HCT116 (cell line): ENCODE measurements at regions not wholly inside any gene's neighbourhood (a gene's known extent, or its start where the extent isn't known, plus 50 kb on each side); places are given as distances from the start of the nearest gene placed in this dataset.

Source experiments
- ATAC-seq: fragments of 200-7000 bp; cut with Tn5 transposase; 2 replicates; pipeline ENCODE4 v1.9.1; 2020; ENCODE audit warnings: mild to moderate bottlenecking, moderate library complexity
- BruUV-seq: library from RNA; stranded (reverse); fragments of 400-500 nt; replicated peaks from 2 replicates; lab custom pipeline; 2021; lab: Mats Ljungman, UMichigan
- CTCF ChIA-PET: fragments of 300-600 bp; sonication (Branson Sonifier 250); formaldehyde crosslinking; loops from one replicate; lab custom pipeline; 2021; ENCODE audit warnings: antibody characterized with exemption; lab: Charles Lee
- POLR2A ChIA-PET: fragments of 300-600, 350-600 bp; sonication (Branson Sonifier 250); formaldehyde crosslinking; loops from one replicate; lab custom pipeline; 2021; ENCODE audit warnings: antibody characterized with exemption; lab: Charles Lee
- RAD21 ChIA-PET, 2 experiments: fragments of 300-600 bp; sonication (Branson Sonifier 250); formaldehyde crosslinking; loops; one replicate each; lab custom pipeline; 2023; ENCODE audit warnings: low total read pairs in 2 of 2; ENCODE audit not compliant: uncharacterized antibody in 2 of 2, unreplicated experiment in 2 of 2, low non-redundant PET in 1 of 2; lab: Charles Lee
- DNase-seq: peaks from one replicate; pipeline ENCODE4 v3.0.0-alpha.2; 2010; ENCODE audit warnings: low read depth, low spot score
- H2AFZ ChIP-seq: fragments of 200-600 bp; shearing (Covaris generic), sonication (generic); 2 replicates; pipeline ENCODE4 v1.6.1; 2017; ENCODE audit warnings: low read depth, mixed run types, mixed read lengths, antibody characterized with exemption, low read length; ENCODE audit not compliant: poor library complexity, severe bottlenecking
- H3K27ac ChIP-seq: 2 replicates; pipeline ENCODE4 v1.5.1; 2012; ENCODE audit warnings: low read depth, low read length
- H3K27me3 ChIP-seq: fragments of 200-600 bp; sonication (generic); 2 replicates; pipeline ENCODE4 v1.6.1; 2016; ENCODE audit warnings: mixed run types, low read length, mixed read lengths; ENCODE audit not compliant: insufficient read depth
- H3K36me3 ChIP-seq, 2 experiments: fragments of 200-500 bp in 1 of 2; fragments of 200-600 bp in 1 of 2; sonication (Bioruptor generic) in 1 of 2; sonication (generic) in 1 of 2; 2 replicates each; pipeline versions ENCODE4 v1.5.1 to v1.6.1; 2014 to 2016; ENCODE audit warnings: low read length in 2 of 2, inconsistent platforms in 1 of 2, mixed read lengths in 1 of 2, mixed run types in 1 of 2; ENCODE audit not compliant: insufficient read depth in 2 of 2, control insufficient read depth in 1 of 2
- H3K4me1 ChIP-seq, 2 experiments: fragments of 200-600 bp in 1 of 2; sonication (generic) in 1 of 2; 2 replicates each; pipeline versions ENCODE4 v1.5.1 to v1.6.1; 2012 to 2017; ENCODE audit warnings: low read length in 2 of 2, inconsistent platforms in 1 of 2, mild to moderate bottlenecking in 1 of 2, mixed read lengths in 1 of 2, mixed run types in 1 of 2, moderate library complexity in 1 of 2; ENCODE audit not compliant: insufficient read depth in 2 of 2, control insufficient read depth in 1 of 2
- H3K4me2 ChIP-seq: fragments of 200-600 bp; sonication (generic); 2 replicates; pipeline ENCODE4 v1.6.1; 2017; ENCODE audit warnings: mixed run types, low read length, mixed read lengths
- H3K4me3 ChIP-seq, 2 experiments: fragments of 200-600 bp in 1 of 2; sonication (generic) in 1 of 2; replicated peaks in 1 of 2; 2 replicates each; pipeline ENCODE4 v1.5.1; 2011 to 2016; ENCODE audit warnings: low read length in 2 of 2, control low read depth in 1 of 2, low read depth in 1 of 2, mild to moderate bottlenecking in 1 of 2, mixed read lengths in 1 of 2, mixed run types in 1 of 2
- H3K79me2 ChIP-seq: fragments of 200-600 bp; sonication (generic); 2 replicates; pipeline ENCODE4 v1.6.1; 2017; ENCODE audit warnings: mild to moderate bottlenecking, mixed run types, low read length, moderate library complexity, mixed read lengths; ENCODE audit not compliant: insufficient read depth
- H3K9ac ChIP-seq: fragments of 200-600 bp; sonication (generic); 2 replicates; pipeline ENCODE4 v1.6.1; 2016; ENCODE audit warnings: low read length, mixed read lengths
- H3K9me2 ChIP-seq: fragments of 200-600 bp; sonication (generic), shearing (Covaris generic); 2 replicates; pipeline ENCODE4 v1.6.1; 2017; ENCODE audit warnings: mixed run types, mild to moderate bottlenecking, moderate library complexity; ENCODE audit not compliant: insufficient read depth
- H3K9me3 ChIP-seq, 2 experiments: fragments of 200-500 bp in 1 of 2; fragments of 200-600 bp in 1 of 2; sonication (Bioruptor generic) in 1 of 2; sonication (generic) in 1 of 2; 2 replicates each; pipeline ENCODE4 v1.6.1; 2014 to 2017; ENCODE audit warnings: low read length in 2 of 2, mixed read lengths in 2 of 2, inconsistent platforms in 1 of 2, low read depth in 1 of 2, mild to moderate bottlenecking in 1 of 2, mixed run types in 1 of 2, moderate library complexity in 1 of 2; ENCODE audit not compliant: control insufficient read depth in 1 of 2, insufficient read depth in 1 of 2
- H4K20me1 ChIP-seq: fragments of 200-600 bp; sonication (generic), shearing (Covaris generic); 2 replicates; pipeline ENCODE4 v1.6.1; 2017; ENCODE audit warnings: mixed run types, mild to moderate bottlenecking, moderate library complexity; ENCODE audit not compliant: insufficient read depth
- CBX3 ChIP-seq: IDR thresholded peaks from 2 replicates; pipeline ENCODE4 v1.6.1; 2012; ENCODE audit warnings: low read depth
- CEBPB ChIP-seq: IDR thresholded peaks from 2 replicates; pipeline ENCODE4 v1.6.1; 2012; ENCODE audit warnings: low read depth
- EZH2 ChIP-seq: fragments of 200-600 bp; sonication (generic); IDR thresholded peaks from 2 replicates; pipeline ENCODE4 v1.6.1; 2017; ENCODE audit warnings: antibody characterized with exemption, mixed run types
- JUND ChIP-seq: IDR thresholded peaks from 2 replicates; pipeline ENCODE4 v1.6.1; 2012
- MAX ChIP-seq: IDR thresholded peaks from 2 replicates; pipeline ENCODE4 v1.6.1; 2012
- POLR2AphosphoS5 ChIP-seq: IDR thresholded peaks from 2 replicates; pipeline ENCODE4 v1.6.1; 2011; ENCODE audit warnings: mild to moderate bottlenecking, low read depth, low read length, moderate library complexity
- RAD21 ChIP-seq: IDR thresholded peaks from 2 replicates; pipeline ENCODE4 v1.6.1; 2012; ENCODE audit warnings: low read depth, mild to moderate bottlenecking
- SRF ChIP-seq: IDR thresholded peaks from 2 replicates; pipeline ENCODE4 v1.6.1; 2012; ENCODE audit warnings: low read depth
- TCF7L2 ChIP-seq: IDR thresholded peaks from 2 replicates; pipeline ENCODE4 v1.7.0; 2011; ENCODE audit warnings: borderline replicate concordance, inconsistent platforms; ENCODE audit not compliant: insufficient read depth, insufficient read length; ENCODE audit errors: extremely low read depth
- intact Hi-C: fragments of 100-400 bp; cut with micrococcal nuclease; formaldehyde crosslinking; loops from 2 replicates; pipeline ENCODE4 v1.10.0; 2022

DNA sequence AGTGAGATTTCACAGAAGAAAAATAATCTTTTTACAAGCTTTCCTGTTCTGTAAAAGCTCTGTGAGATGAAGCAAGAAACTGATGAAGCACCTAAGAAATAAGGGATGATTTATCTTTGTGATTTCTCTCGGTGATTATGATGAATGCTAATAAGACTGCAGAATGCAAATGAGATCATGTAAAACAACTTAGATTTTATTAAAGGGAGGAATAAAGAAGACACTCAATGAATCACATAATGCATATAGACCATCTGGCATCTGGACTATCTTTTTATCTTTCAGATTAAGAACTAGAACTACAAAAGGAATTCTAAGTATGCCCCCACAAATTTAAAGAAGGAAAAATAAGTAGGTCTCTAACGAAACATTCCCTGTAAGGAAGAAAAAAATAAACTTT is 361.5 kb upstream of the OPRM1 start:
- ChIA-PET CTCF (no interaction called here), RAD21 (no interaction called here), POLR2A (no interaction called here)
- H3K4me2 ChIP-seq, result no peak overlapping the region
- H3K4me1 ChIP-seq, result no peaks in the 10 kb centered on the region
- BruUV-seq, result no TSS peak
- DNase-seq (no peak), ATAC-seq (no peak)
- H3K36me3 ChIP-seq, result no peaks in the 10 kb centered on the region
- H3K27me3 ChIP-seq, result peaks cover 4% of the 10 kb centered on the region; the same call in 1 of the 2 replicates
- H2AFZ ChIP-seq, result no peak overlapping the region
- H3K79me2 ChIP-seq, result no peaks in the 10 kb centered on the region
- H4K20me1 ChIP-seq, result no peaks in the 10 kb centered on the region
- H3K9ac ChIP-seq, result no peak overlapping the region
- intact Hi-C loops, result no loop called here
- TF ChIP-seq SRF, result no peak
- TF ChIP-seq TCF7L2, result no peak
- no peak for TF ChIP-seq CEBPB
- no peak for TF ChIP-seq EZH2
- no peak for TF ChIP-seq POLR2AphosphoS5
- H3K9me2 ChIP-seq, result no peaks in the 10 kb centered on the region
- H3K9me3 ChIP-seq, result no peaks in the 10 kb centered on the region
- H3K4me3 ChIP-seq, result no peak overlapping the region
- no peak overlapping the region for H3K27ac ChIP-seq

DNA sequence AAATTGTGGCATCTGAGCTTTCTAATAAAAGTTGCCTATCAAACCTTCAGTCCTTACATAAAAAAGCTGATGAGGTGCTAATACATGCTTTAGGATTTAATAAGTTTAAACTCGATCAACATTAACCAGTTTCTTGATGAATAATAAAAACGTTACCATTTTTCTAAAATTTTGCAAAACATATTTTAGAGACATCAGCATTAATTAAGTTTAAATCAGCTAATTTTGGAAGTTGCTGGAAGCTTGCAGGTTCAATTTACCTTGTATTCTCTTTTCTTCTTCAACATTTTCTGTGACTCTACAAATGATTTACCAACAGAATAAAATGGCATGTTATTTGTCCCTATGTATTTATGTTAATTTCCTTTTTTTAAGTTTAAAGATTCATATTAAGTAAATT is 365.3 kb upstream of the OPRM1 start:
- H3K4me1 ChIP-seq, result no peaks in the 10 kb centered on the region
- H3K27ac ChIP-seq, result no peak overlapping the region
- POLR2A ChIA-PET, result no interaction called here
- H3K36me3 ChIP-seq, result no peaks in the 10 kb centered on the region
- H4K20me1 ChIP-seq, result no peaks in the 10 kb centered on the region
- intact Hi-C loops, result no loop called here
- H3K27me3 ChIP-seq, result peaks cover 3% of the 10 kb centered on the region; the same call in 1 of the 2 replicates
- CTCF ChIA-PET, result no interaction called here
- ATAC-seq, result no peak
- no peak overlapping the region for H2AFZ ChIP-seq
- H3K4me3 ChIP-seq, result no peak overlapping the region
- RAD21 ChIA-PET, result no interaction called here
- TF ChIP-seq JUND, result no peak
- no peak for TF ChIP-seq SRF
- TF ChIP-seq CBX3, result no peak
- TF ChIP-seq MAX, result no peak
- TF ChIP-seq CEBPB, result no peak
- TF ChIP-seq RAD21, result no peak
- TF ChIP-seq, all 23 proteins: peak for 0
- Histone ChIP-seq H3K79me2 (no peaks in the 10 kb centered on the region), H3K9me3 (no peaks in the 10 kb centered on the region), H3K4me2 (no peak overlapping the region), H3K9ac (no peak overlapping the region), H3K9me2 (no peaks in the 10 kb centered on the region)
- DNase-seq, result no peak
- no TSS peak for BruUV-seq
